ENCODE measurements at regions not wholly inside any gene's neighbourhood (a gene's known extent, or its start where the extent isn't known, plus 50 kb on each side); places are given as distances from the start of the nearest gene placed in this dataset.
"Not testable (repeated sequence)": the region's sequence is repeated elsewhere in the genome, so short reads cannot be mapped to it uniquely, and the experiment has no call there.

- no peak for TF ChIP-seq CTCF (conservative IDR thresholded peaks at IDR 0.05; ENCODE audit: control insufficient read depth, insufficient read depth, low read depth, low read length)
- peak; percentile 69 for DNase-seq (ENCODE audit: low read depth)
Measured at GRCh38 chr12:18837025-18837424, 99.1 kb downstream of the CAPZA3 start.

GRCh38 chr12:18837505-18837904, 99.6 kb downstream of the CAPZA3 start:
- H3K4me3 ChIP-seq (ENCODE audit: control insufficient read depth, low read depth, low read length), result no peak overlapping the region
- peak; percentile 22 for DNase-seq (ENCODE audit: low read depth)
- no peak for TF ChIP-seq CTCF (conservative IDR thresholded peaks at IDR 0.05; ENCODE audit: control insufficient read depth, insufficient read depth, low read depth, low read length)

More at GRCh38 chr12:18837025-18837424, 99.1 kb downstream of the CAPZA3 start:
- H3K4me3 ChIP-seq (ENCODE audit: control insufficient read depth, low read depth, low read length), result no peak overlapping the region

- not testable (repeated sequence) for DNase-seq (ENCODE audit: low read depth); H3K4me3 ChIP-seq (ENCODE audit: control insufficient read depth, low read depth, low read length)
Measured at GRCh38 chr12:18840997-18841396, 103.1 kb downstream of the CAPZA3 start.

GRCh38 chr12:18849080-18849479, 111.2 kb downstream of the CAPZA3 start:
- peak; percentile 56 for DNase-seq (ENCODE audit: low read depth)
- no peak overlapping the region for H3K4me3 ChIP-seq (ENCODE audit: control insufficient read depth, low read depth, low read length)
- TF ChIP-seq CTCF (conservative IDR thresholded peaks at IDR 0.05; ENCODE audit: control insufficient read depth, insufficient read depth, low read depth, low read length), result no peak

- H3K4me3 ChIP-seq (ENCODE audit: control insufficient read depth, low read depth, low read length), result no peak overlapping the region
- peak; percentile 18 for DNase-seq (ENCODE audit: low read depth)
- TF ChIP-seq CTCF (conservative IDR thresholded peaks at IDR 0.05; ENCODE audit: control insufficient read depth, insufficient read depth, low read depth, low read length), result no peak
Measured at GRCh38 chr12:18849761-18850160, 111.8 kb downstream of the CAPZA3 start.

- H3K4me3 ChIP-seq (ENCODE audit: control insufficient read depth, low read depth, low read length), result no peak overlapping the region
- no peak for TF ChIP-seq CTCF (conservative IDR thresholded peaks at IDR 0.05; ENCODE audit: control insufficient read depth, insufficient read depth, low read depth, low read length)
- DNase-seq (ENCODE audit: low read depth), result no peak
Measured at GRCh38 chr12:18850752-18851151, 112.8 kb downstream of the CAPZA3 start.

GRCh38 chr12:18851271-18851670, 113.4 kb downstream of the CAPZA3 start:
- DNase-seq (ENCODE audit: low read depth), result no peak
- H3K4me3 ChIP-seq (ENCODE audit: control insufficient read depth, low read depth, low read length), result no peak overlapping the region
- no peak for TF ChIP-seq CTCF (conservative IDR thresholded peaks at IDR 0.05; ENCODE audit: control insufficient read depth, insufficient read depth, low read depth, low read length)

Data from fibroblast of mammary gland (primary cell).